Breast epithelium (tissue), 4 donors: ENCODE measurements at regions not wholly inside any gene's neighbourhood (a gene's known extent, or its start where the extent isn't known, plus 50 kb on each side); places are given as distances from the start of the nearest gene placed in this dataset.

Source experiments
- DNase-seq, 2 donors: peaks; one replicate each; pipeline ENCODE4 v3.0.0-alpha.2; 2019; ENCODE audit warnings: low spot score in 2 of 2
- H3K27ac ChIP-seq, 2 donors: fragments of 200-600 bp; sonication (generic) in 1 of 2; one replicate each; pipeline ENCODE4 v1.5.1; 2016 to 2019; ENCODE audit warnings: mild to moderate bottlenecking in 1 of 2
- H3K27me3 ChIP-seq, 2 donors: fragments of 200-600 bp; sonication (generic) in 1 of 2; one replicate each; pipeline versions ENCODE4 v1.5.1 to v1.6.0; 2017 to 2019; ENCODE audit warnings: control low read depth in 1 of 2, mild to moderate bottlenecking in 1 of 2
- H3K36me3 ChIP-seq: fragments of 200-600 bp; one replicate; pipeline ENCODE4 v1.5.1; 2019
- H3K4me1 ChIP-seq, 2 donors: fragments of 200-600 bp; sonication (generic); one replicate each; pipeline ENCODE4 v1.5.1; 2016 to 2019; ENCODE audit warnings: control low read depth in 1 of 2
- H3K4me3 ChIP-seq, 3 donors: fragments of 200-600 bp; sonication (generic); 1 replicate in 2 of 3; 2 replicates in 1 of 3; pipeline ENCODE4 v1.5.1; 2016 to 2019; ENCODE audit warnings: mild to moderate bottlenecking in 3 of 3, moderate library complexity in 2 of 3
- H3K9me3 ChIP-seq, 2 donors: fragments of 200-600 bp; sonication (generic) in 1 of 2; one replicate each; pipeline ENCODE4 v1.5.1; 2016 to 2019; ENCODE audit warnings: control low read depth in 1 of 2
- CTCF ChIP-seq, 3 donors: fragments of 450-650 bp; IDR thresholded peaks; one replicate each; pipeline ENCODE4 v1.5.1; 2016 to 2017; ENCODE audit warnings: antibody characterized with exemption in 3 of 3, mild to moderate bottlenecking in 3 of 3, moderate library complexity in 3 of 3
- POLR2A ChIP-seq: fragments of 450-650 bp; IDR thresholded peaks from one replicate; pipeline ENCODE4 v1.6.1; 2016; ENCODE audit warnings: antibody characterized with exemption, mild to moderate bottlenecking, moderate library complexity
- POLR2AphosphoS5 ChIP-seq, 3 donors: sonication (generic); formaldehyde crosslinking; IDR thresholded peaks; one replicate each; pipeline ENCODE4 v1.6.1; 2017; ENCODE audit warnings: antibody characterized with exemption in 3 of 3
- intact Hi-C: fragments of 100-400 bp; cut with DNase I; formaldehyde crosslinking; loops from one replicate; pipeline ENCODE4 v1.15.1; 2023; ENCODE audit warnings: low total_unique reads

GRCh38 chr2:196383799-196384198, 212.4 kb upstream of the STK17B start:
- Histone ChIP-seq H3K4me1 (no peaks in the 10 kb centered on the region), H3K27ac (no peak overlapping the region), H3K27me3 (no peaks in the 10 kb centered on the region), H3K9me3 (no peaks in the 10 kb centered on the region), H3K36me3 (no peaks in the 10 kb centered on the region), H3K4me3 (no peak overlapping the region)
- intact Hi-C loops, result no loop called here
- TF ChIP-seq POLR2AphosphoS5 (IDR thresholded peaks at IDR 0.05), result no peak
- TF ChIP-seq CTCF (IDR thresholded peaks at IDR 0.05), result no peak
- TF ChIP-seq POLR2A, result no peak
- DNase-seq, result no peak

GRCh38 chr2:196384729-196385128, 213.4 kb upstream of the STK17B start:
- intact Hi-C loops, result no loop called here
- no peak overlapping the region for H3K27ac ChIP-seq

GRCh38 chr2:196389670-196390069, 218.3 kb upstream of the STK17B start:
- no peaks in the 10 kb centered on the region for H3K27me3 ChIP-seq
- H3K4me3 ChIP-seq, result no peak overlapping the region
- H3K36me3 ChIP-seq, result no peaks in the 10 kb centered on the region
- no peak overlapping the region for H3K27ac ChIP-seq
- intact Hi-C loops, result no loop called here
- DNase-seq, result no peak
- TF ChIP-seq CTCF (IDR thresholded peaks at IDR 0.05) (no peak), POLR2AphosphoS5 (IDR thresholded peaks at IDR 0.05) (no peak), POLR2A (no peak)
- no peaks in the 10 kb centered on the region for H3K9me3 ChIP-seq
- no peaks in the 10 kb centered on the region for H3K4me1 ChIP-seq

More at GRCh38 chr2:196384729-196385128, 213.4 kb upstream of the STK17B start:
- Histone ChIP-seq H3K4me3 (no peak overlapping the region), H3K9me3 (no peaks in the 10 kb centered on the region), H3K36me3 (no peaks in the 10 kb centered on the region), H3K4me1 (no peaks in the 10 kb centered on the region), H3K27me3 (no peaks in the 10 kb centered on the region)
- TF ChIP-seq POLR2AphosphoS5 (IDR thresholded peaks at IDR 0.05), result no peak
- TF ChIP-seq POLR2A, result no peak
- TF ChIP-seq CTCF (IDR thresholded peaks at IDR 0.05), result no peak
- DNase-seq, result no peak

GRCh38 chr2:196390243-196391148, 219.1 kb upstream of the STK17B start:
- intact Hi-C loops, result no loop called here
- Histone ChIP-seq H3K9me3 (no peaks in the 10 kb centered on the region), H3K4me1 (no peaks in the 10 kb centered on the region), H3K36me3 (no peaks in the 10 kb centered on the region), H3K27me3 (no peaks in the 10 kb centered on the region), H3K4me3 (no peak overlapping the region), H3K27ac (no peak overlapping the region)
- DNase-seq, result no peak
- TF ChIP-seq CTCF (IDR thresholded peaks at IDR 0.05) (no peak), POLR2AphosphoS5 (IDR thresholded peaks at IDR 0.05) (no peak), POLR2A (no peak)

GRCh38 chr2:196391149-196391479, 219.7 kb upstream of the STK17B start:
- no peak for DNase-seq
- H3K36me3 ChIP-seq, result no peaks in the 10 kb centered on the region
- H3K4me3 ChIP-seq, result no peak overlapping the region
- no peak for TF ChIP-seq POLR2AphosphoS5 (IDR thresholded peaks at IDR 0.05)
- TF ChIP-seq CTCF (IDR thresholded peaks at IDR 0.05), result no peak
- no peak for TF ChIP-seq POLR2A
- H3K27ac ChIP-seq, result no peak overlapping the region
- intact Hi-C loops, result no loop called here
- no peaks in the 10 kb centered on the region for H3K9me3 ChIP-seq
- no peaks in the 10 kb centered on the region for H3K27me3 ChIP-seq
- no peaks in the 10 kb centered on the region for H3K4me1 ChIP-seq
